Right renal pelvis (tissue), 4 donors: ENCODE measurements at regions not wholly inside any gene's neighbourhood (a gene's known extent, or its start where the extent isn't known, plus 50 kb on each side); places are given as distances from the start of the nearest gene placed in this dataset.

Experiments used
- DNase-seq, 4 donors: peaks; one replicate each; pipeline ENCODE4 v3.0.0-alpha.2; 2013; ENCODE audit warnings: low read depth in 4 of 4, low spot score in 3 of 4, missing footprints in 1 of 4

DNA sequence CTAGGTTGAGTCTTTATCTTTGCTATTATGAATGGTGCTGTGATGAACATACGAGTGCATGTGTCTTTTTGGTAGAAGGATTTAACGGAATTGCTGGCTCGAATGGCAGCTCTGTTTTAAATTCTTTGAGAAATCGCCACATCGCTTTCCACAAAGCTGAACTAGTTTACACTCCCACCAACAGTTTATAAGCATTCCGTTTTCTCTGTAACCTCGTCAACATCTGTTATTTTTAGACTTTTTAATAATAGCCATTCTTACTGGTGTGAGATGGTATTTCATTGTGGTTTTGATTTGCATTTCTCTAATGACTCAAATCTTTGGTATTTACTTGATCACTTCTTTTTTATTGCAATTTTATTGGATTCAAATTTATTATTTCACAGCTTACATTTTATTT lies 117.4 kb upstream of the HDGFL1 start:
- no peak for DNase-seq

DNA sequence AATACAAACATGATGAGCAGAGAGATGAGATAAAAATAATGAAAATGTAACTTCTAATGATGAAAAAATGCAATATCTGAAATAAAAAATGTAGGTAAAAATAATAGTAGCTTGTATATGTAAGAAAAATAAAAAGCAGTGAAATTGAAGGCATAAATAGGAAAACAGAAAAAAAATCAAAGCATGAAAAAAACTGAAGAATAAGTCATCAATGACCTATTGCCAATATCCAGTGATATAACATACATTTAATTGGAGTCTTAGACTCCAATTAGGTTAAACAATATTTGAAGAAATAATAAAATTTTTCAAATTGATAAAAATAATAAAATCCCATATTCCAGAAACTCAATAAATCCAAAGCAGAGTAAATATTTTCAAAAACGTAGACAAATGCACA lies 114.0 kb upstream of the HDGFL1 start:
- no peak for DNase-seq

DNA sequence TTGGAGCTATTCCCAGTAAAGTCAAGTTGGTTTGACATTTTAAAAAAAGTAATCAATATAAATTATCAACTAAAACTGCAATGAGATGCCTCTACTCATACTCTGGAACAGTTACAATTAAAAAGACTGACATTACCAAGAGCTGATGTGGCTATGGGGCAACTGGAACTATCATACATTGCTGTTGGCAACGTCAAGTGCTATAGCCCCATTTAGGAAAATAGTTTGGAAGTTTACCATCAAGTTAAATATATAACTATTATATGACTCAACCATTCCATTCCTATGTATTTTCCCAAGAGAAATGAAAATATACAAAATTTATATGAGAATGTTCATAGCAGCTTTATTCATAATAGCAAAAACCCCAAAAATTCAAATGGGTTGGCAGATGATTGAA lies 111.4 kb upstream of the HDGFL1 start:
- no peak for DNase-seq

DNA sequence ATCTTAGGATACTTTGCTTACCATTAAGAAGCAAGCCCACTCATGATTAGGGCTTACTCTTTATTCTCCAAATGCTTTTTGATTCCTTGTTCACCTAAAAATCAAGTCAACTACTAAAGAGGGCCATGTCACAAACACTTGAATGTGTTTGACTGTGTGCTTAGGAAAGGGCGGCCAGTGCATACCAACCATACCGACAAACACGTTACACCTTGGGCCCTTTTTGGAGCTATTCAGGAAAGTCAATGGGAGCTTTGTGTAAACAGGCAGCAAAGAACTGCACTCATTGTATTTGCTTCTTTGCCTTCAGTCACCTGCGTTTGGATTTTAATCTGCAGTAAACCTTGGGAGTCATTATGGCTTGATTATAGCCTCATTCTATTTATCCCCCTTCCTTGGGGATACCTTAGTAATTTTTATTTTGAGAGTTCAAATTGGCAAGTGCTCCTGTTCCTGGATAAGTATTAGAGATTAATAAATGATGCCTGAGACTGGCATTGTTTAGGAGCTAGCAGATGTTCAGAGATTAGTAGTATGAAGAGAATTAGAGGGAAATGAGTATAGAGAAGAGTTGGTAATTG lies 102.6 kb upstream of the HDGFL1 start:
- no peak for DNase-seq

DNA sequence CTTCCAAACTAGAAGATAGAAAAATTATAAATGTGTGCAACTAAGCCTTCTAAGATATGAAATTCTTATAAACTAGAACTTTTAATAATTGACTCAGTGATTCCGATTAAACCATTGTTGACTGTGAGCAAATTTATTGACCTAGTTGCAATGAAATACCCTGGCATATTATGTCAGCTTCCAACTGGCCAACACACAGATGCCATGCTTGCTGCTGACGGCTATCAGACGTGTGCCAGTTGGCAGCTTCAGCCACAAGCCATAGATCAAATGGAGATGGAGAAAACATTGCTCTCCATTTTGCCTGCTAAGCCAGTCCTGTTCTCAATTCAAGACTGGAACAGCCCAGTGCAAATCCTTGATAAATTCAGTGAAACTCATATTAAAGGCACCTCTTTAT lies 101.7 kb upstream of the HDGFL1 start:
- no peak for DNase-seq

DNA sequence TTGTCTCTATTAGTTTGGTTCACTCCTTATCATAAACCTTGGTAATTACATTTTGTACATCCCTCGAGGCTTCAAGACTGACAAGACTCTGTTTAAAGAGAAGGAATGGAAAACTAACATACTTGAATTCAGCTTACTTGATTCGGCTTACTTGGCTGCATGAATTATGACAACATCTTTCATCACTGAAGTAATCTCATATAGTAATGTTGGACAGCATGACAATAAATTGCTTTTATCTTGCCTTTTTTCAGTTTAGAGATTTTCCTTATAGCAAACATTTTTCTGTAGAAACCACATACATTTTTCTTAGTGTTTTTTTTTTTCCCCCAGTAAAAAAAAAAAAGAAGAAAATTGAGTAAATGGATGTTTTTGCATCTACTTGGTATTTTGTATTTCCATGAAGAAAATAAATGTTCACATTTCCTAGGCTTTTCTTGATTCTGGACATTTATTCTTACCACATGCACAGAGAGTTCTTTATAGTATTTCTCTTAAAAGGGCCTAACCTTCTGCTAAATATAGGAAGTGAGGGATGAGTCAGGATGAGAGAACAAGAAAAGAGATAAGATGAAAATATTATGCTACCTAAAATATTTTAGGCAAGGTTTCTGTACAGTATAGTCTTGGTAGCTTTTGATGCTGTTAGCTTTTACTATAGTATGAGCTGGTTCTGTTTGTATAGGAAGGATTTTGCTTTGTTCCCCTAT lies 101.0 kb upstream of the HDGFL1 start:
- no peak for DNase-seq

DNA sequence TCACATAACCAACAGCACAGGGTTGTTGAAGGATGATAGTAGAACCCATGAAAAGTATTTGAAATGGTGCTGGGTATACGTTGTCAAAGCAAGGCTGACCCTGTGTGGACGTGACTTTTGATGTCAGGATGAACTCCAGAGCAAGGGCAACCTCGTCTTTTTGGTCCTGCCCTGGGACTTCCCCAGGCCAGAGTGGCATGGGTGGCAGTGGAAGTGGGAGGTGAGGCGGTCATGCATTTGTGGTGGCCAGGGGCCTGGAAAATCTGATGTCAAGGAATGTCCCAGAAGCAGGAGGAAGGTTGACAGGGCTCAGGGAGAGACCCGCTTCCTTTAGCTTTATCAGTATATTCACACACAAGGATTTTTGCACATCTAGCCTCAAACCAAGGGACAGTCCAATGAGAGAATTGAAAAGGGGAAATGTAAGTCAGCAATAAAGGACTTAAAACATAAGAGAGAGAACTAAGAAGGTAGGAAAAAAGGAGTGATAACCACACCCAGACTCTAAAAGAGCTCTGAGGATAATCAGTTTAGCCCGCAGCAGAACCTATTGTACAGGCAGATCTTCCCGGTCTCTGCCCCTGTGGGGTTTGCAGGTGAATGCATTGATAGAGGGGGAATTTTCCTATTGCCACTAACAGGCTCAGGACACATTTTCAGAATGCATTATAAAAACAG lies 98.8 kb upstream of the HDGFL1 start:
- no peak for DNase-seq

DNA sequence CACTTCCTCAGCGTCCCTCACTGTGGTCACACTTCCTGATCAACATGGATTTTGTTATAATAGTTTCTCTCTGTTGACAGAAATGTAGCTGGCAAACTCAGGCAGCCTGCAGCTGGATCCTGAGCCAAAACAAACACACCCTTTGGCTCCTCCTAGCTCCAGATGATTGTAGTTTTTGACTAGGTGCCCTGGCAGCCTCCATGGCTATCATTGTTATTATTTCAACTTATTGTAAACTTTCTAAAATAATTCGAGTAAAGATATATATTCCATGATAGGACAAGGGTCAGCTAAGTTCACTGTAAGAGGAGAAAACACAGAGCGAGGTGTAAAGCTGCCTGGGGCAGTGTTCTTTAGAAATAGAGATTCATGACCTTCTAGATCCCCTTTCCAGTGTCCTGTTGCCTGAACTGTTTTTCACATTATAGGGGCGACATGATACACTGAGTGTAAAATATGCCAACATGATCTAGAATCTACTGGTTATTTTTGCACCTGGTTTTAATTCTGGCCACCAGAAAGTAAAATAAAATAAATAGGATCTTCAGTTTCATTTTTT lies 98.2 kb upstream of the HDGFL1 start:
- peak in 3 of 4 donors; percentile 21 to 31 (median 30) for DNase-seq

DNA sequence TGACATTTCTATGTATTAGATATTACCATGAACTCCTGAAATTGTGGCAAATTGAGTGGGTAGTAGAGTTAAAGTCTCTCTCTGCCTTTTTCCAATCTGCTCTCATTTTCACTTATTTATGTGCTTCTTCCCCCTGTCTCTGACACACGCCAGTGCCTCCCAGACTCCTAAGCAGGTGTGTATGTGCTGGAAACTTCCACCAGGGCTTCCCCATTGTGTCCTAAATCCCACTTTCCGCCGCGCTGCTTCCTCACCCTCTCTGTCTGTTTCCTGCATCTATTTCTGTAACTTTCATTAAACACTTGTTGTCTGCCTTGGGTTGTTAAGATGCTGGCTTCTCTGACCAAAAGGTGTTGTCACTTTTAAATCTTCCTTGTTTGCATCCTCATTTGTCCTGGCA lies 97.6 kb upstream of the HDGFL1 start:
- DNase-seq, result no peak

DNA sequence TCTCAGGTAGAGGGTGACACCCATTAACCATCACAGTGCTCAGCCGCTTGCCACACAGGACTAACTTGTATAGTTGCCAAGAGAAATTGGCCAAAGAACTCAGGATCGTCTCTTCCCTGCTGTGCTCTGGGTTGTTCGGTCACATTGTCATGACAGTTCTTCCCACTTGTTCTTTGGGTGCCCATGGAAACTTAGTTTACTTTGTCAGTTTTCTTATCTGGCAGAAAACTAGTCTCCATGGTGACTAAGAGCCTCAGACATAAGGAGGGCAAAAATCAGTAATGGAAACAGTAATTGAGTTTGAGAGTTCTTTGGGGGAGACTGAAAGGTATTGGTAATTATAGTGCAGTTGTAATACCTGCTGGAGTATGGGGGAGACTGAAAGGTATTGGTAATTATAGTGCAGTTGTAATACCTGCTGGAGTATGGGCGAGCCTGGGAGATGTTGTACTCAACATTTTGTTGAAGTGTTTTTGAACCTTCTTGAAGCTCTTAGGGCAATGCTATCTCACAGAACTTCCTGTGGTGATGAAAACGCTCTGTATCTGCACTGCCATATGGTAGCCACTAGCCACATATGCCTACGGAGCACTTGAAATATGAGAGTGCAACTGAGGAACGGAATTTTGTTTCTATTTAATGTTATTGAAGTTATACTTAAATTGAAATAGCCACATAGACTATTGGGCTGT lies 95.2 kb upstream of the HDGFL1 start:
- no peak for DNase-seq

DNA sequence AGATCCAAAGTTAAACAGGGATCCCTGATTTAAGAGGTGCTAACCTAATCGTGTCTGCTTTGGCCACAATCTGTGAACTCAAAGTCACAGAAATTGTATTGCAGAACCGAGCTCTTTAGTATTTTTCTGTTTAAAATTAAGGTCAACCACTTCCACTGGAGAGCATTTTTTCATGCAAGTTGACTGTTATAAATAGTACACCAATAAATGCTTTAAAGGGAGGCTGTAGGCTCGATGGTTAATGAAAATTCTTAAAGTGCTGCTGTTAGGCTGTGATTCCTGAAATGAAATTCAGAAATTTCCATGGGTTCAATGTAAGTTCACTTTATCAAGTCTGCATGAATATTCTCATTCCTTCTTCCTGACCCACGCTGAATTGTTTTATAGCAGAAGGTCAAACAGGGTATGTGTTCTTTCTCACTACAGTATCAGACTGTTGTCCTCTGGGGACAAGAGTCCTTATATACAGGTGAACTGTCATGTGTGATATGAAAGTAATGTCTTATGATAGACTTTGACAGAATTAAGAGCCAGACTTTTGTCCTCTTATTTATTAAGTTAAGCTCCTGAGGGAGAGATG lies 92.5 kb upstream of the HDGFL1 start:
- DNase-seq, result no peak

DNA sequence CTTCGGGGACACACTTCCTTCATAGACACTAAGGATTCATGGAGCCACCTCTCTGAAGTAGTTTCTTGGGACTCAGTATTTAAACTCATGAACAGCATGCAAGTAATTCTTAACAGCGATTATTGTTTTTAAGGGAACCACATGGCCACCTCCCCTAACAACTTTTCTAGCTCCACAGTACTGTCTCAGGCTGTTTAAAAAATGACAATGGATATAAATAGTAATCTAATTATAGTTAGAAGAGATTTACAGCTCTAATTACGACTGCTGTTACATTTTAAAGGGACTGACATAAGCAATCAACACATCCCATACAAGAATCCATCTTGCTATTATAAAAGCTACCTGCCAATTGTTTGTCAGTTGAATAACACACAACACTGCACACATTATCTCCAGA lies 72.1 kb upstream of the HDGFL1 start:
- no peak for DNase-seq

DNA sequence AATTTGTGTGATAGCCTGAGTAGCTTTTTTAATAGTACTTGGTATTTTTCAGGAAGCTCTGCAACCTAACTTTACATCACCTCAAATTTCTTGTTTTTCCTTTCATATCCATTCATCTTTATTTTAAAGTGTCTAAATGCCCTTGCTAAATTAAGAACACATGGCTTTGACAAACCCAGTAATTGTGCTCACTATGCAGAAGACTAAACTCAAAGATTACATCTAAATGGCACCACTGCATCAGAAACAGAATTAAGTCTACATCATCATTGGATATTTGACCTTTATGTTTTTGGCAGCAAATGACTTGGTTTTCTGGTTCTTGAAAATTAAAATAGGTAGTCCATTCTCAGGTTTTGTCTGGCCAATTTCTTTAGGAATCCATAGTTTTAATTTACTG lies 69.6 kb upstream of the HDGFL1 start:
- no peak for DNase-seq

DNA sequence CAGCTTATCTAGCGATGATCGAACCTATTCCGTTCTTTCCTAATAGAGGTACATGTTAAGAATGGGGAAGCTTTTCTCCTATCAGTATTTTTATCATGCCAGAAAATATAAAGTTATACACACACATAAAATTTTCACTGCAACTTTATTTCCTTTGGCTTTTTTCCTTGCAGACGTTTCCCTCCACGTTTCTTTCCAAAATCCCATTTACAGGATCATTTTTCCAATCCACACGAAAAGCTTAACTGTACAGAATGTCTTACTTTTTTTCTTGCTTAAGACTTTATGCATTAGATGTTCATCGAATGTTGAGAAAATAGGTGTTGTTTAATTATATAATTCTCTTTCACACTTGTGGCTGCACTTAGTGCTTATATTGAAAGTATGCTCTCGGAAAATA lies 62.9 kb upstream of the HDGFL1 start:
- DNase-seq, result no peak

DNA sequence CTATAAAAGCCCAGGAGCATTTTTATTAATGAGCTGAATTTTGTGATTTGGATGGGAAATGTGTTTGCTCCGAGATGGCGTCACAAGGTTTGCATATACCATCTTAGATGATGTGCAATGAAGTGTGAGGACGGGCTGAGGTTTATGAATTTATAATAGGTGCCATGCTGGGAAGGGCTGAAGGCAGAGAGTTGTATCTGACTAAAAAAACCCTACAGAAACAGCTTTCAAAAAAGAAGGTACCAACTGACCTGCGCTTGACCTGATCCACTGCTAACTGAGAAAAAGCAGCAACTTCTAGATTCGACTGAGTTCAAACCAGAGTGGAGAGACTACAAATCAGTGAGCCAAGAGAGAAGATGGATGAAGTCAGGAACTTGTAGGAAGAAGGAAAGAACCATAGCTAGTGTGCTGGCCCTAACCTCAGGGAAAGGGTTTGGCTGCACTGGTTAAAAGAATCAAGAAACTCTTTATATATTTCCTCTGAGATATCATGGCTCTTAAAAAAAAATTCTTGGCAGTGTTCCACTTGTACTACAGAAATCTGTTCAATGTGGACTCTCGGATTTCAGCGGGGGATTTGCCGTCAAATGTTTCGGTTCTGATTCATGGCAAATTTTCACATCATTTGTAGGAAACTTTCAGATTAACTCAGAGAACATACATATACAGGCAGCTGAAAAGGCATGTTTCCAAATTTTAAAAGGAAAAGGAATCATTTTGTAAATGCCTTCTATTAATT lies 56.5 kb upstream of the HDGFL1 start:
- DNase-seq, result no peak

DNA sequence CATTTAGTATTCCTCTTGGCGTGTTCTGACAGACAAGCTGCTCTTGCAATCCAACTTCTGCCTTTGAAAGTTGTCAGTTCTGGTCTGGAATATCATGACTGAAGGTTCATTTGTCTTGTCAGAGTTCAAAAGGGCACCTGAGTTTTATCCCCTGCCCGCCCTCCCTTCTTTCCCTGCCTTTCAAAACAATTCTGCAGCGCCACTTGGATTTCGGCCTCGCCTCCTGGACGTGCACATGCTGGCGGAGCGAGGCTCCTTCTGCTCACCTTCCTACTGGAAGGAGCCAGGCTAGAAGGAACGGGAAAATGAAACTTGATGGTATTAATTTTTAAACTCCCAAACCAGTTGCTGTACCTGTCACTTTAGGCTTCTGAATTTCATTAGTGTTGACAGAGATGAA lies 55.7 kb upstream of the HDGFL1 start:
- DNase-seq, result no peak

DNA sequence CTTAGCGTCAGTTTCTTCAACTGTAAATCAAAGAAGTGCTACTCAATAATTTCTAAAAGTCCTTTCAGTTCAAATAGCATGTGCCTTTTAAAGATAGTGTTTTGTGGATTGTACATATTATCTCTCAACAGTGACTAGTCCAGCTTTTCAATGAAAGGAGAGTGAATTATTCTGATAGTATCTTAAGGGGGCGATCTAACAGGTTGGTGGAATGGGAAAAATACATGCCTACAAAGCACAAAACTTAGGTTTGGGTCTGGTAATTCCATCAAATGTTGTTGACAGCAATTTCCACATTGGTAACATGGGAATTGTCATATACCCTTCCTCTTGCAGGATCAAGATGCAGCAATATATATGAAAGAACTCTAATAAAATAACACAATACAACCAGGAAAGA lies 50.1 kb upstream of the HDGFL1 start:
- DNase-seq, result no peak
